ENCODE measurements at regions not wholly inside any gene's neighbourhood (a gene's known extent, or its start where the extent isn't known, plus 50 kb on each side); places are given as distances from the start of the nearest gene placed in this dataset.

- DNase-seq (ENCODE audit: low spot score), result no peak
These were observed 209.2 kb downstream of the MATN1 start for GRCh38 chr1:30514137-30514654.

GRCh38 chr1:30513396-30514136 is 209.8 kb downstream of the MATN1 start:
- no peak for DNase-seq (ENCODE audit: low spot score)

- DNase-seq (ENCODE audit: low spot score), result no peak
These were observed 210.5 kb downstream of the MATN1 start for GRCh38 chr1:30512914-30513265.

GRCh38 chr1:30511991-30512913 is 211.1 kb downstream of the MATN1 start:
- no peak for DNase-seq (ENCODE audit: low spot score)

- DNase-seq (ENCODE audit: low spot score), result no peak
These were observed 211.8 kb downstream of the MATN1 start for GRCh38 chr1:30511563-30511962.

GRCh38 chr1:30511106-30511505 is 212.3 kb downstream of the MATN1 start:
- DNase-seq (ENCODE audit: low spot score), result no peak

- no peak for DNase-seq (ENCODE audit: low spot score)
These were observed 213.7 kb downstream of the MATN1 start for GRCh38 chr1:30509670-30510069.

GRCh38 chr1:30508611-30509010 is 214.8 kb downstream of the MATN1 start:
- no peak for DNase-seq (ENCODE audit: low spot score)

GRCh38 chr1:30508175-30508448 is 215.3 kb downstream of the MATN1 start:
- DNase-seq (ENCODE audit: low spot score), result no peak

GRCh38 chr1:30507401-30508174 is 215.8 kb downstream of the MATN1 start:
- DNase-seq (ENCODE audit: low spot score), result no peak

- DNase-seq (ENCODE audit: low spot score), result no peak
These were observed 216.4 kb downstream of the MATN1 start for GRCh38 chr1:30507016-30507312.

GRCh38 chr1:30506291-30507015 is 216.9 kb downstream of the MATN1 start:
- no peak for DNase-seq (ENCODE audit: low spot score)

- DNase-seq (ENCODE audit: low spot score), result no peak
These were observed 217.5 kb downstream of the MATN1 start for GRCh38 chr1:30505853-30506252.

- DNase-seq (ENCODE audit: low spot score), result no peak
These were observed 230.9 kb downstream of the MATN1 start for GRCh38 chr1:30492451-30492850.

- DNase-seq (ENCODE audit: low spot score), result no peak
These were observed 231.6 kb downstream of the MATN1 start for GRCh38 chr1:30491831-30492230.

- DNase-seq (ENCODE audit: low spot score), result no peak
These were observed 232.8 kb downstream of the MATN1 start for GRCh38 chr1:30490554-30491053.

- no peak for DNase-seq (ENCODE audit: low spot score)
These were observed 233.5 kb downstream of the MATN1 start for GRCh38 chr1:30489737-30490389.

GRCh38 chr1:30488324-30488913 is 235.0 kb downstream of the MATN1 start:
- no peak for DNase-seq (ENCODE audit: low spot score)

GRCh38 chr1:30487042-30487441 is 236.3 kb downstream of the MATN1 start:
- no peak for DNase-seq (ENCODE audit: low spot score)

GRCh38 chr1:30485072-30485471 is 238.3 kb downstream of the MATN1 start:
- no peak for DNase-seq (ENCODE audit: low spot score)

- no peak for DNase-seq (ENCODE audit: low spot score)
These were observed 238.7 kb downstream of the MATN1 start for GRCh38 chr1:30484668-30485067.

Measured in SW480 (cell line).